ENCODE measurements at regions not wholly inside any gene's neighbourhood (a gene's known extent, or its start where the extent isn't known, plus 50 kb on each side); places are given as distances from the start of the nearest gene placed in this dataset.

DNA sequence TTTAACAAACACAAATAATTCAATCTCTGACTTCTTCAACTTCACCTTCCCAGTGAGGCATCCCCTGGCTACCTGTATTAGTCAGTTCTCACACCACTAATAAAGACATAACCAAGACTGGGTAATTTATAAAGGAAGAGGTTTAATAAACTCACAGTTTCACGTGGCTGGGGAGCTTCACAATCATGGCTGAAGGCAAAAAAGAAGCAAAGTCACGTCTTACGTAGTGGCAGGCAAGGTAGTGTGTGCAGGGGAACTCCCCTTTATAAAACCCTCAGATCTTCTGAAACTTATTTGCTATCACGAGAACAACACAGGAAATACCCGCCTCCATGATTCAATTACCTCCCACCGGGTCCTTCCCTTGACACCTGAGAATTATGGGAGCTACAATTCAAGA is 478.5 kb downstream of the ADGRL2 start:
- no peaks in the 10 kb centered on the region for H3K36me3 ChIP-seq
- no peaks in the 10 kb centered on the region for H3K4me1 ChIP-seq
- DNase-seq, result no peak
- no peak overlapping the region for H3K27ac ChIP-seq
- no peaks in the 10 kb centered on the region for H3K27me3 ChIP-seq
- WGBS, 2 donors, result 74 to 85% methylated on average over 6 of the region's 6 CpGs
- no peaks in the 10 kb centered on the region for H3K9me3 ChIP-seq
- TF ChIP-seq EP300 (IDR thresholded peaks at IDR 0.05) (no peak), POLR2A (IDR thresholded peaks at IDR 0.05) (no peak), POLR2AphosphoS5 (IDR thresholded peaks at IDR 0.05) (no peak)
- TF ChIP-seq, protein P1, sequence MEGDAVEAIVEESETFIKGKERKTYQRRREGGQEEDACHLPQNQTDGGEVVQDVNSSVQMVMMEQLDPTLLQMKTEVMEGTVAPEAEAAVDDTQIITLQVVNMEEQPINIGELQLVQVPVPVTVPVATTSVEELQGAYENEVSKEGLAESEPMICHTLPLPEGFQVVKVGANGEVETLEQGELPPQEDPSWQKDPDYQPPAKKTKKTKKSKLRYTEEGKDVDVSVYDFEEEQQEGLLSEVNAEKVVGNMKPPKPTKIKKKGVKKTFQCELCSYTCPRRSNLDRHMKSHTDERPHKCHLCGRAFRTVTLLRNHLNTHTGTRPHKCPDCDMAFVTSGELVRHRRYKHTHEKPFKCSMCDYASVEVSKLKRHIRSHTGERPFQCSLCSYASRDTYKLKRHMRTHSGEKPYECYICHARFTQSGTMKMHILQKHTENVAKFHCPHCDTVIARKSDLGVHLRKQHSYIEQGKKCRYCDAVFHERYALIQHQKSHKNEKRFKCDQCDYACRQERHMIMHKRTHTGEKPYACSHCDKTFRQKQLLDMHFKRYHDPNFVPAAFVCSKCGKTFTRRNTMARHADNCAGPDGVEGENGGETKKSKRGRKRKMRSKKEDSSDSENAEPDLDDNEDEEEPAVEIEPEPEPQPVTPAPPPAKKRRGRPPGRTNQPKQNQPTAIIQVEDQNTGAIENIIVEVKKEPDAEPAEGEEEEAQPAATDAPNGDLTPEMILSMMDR (IDR thresholded peaks at IDR 0.05), result no peak
- intact Hi-C loops (cut with DNase I), result no loop called here
- H3K4me3 ChIP-seq, result no peak overlapping the region

GRCh38 chr1:82273816-82274215 is 473.1 kb downstream of the ADGRL2 start:
- H3K4me1 ChIP-seq, result peaks cover 0 to 7% (median 3%) of the 10 kb centered on the region in 4 donors
- H3K9me3 ChIP-seq, result no peaks in the 10 kb centered on the region
- 73% methylated on average over 2 of the region's 2 CpGs for WGBS, 2 donors
- intact Hi-C loops (cut with DNase I), result no loop called here
- H3K4me3 ChIP-seq, result no peak overlapping the region
- no peaks in the 10 kb centered on the region for H3K36me3 ChIP-seq
- H3K27me3 ChIP-seq, result no peaks in the 10 kb centered on the region
- no peak for DNase-seq
- no peak overlapping the region for H3K27ac ChIP-seq
- no peak for TF ChIP-seq POLR2A (IDR thresholded peaks at IDR 0.05)
- TF ChIP-seq, protein P1 (IDR thresholded peaks at IDR 0.05), result no peak
- no peak for TF ChIP-seq EP300 (IDR thresholded peaks at IDR 0.05)
- TF ChIP-seq POLR2AphosphoS5 (IDR thresholded peaks at IDR 0.05), result no peak

DNA sequence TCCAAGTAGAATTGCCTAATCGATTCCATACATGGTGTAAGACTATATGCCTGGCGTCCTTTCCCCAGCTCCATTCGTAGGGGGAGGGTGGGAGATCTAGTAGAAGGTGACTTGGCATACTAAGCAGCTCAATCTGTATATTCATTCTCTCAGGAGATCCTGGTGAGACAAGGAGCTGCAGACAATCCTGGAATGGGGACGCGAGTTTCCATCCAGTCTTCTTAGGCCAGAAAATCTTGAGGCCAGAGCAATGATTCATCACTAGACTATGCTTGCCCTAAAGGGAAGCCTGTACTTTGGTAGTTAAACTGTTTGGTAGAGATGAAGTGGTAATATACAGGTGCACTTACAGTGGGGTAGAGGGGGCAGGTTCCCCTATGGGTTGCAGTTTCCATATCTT is 468.7 kb downstream of the ADGRL2 start:
- no peaks in the 10 kb centered on the region for H3K27me3 ChIP-seq
- H3K4me1 ChIP-seq, result peaks cover 0 to 7% (median 3%) of the 10 kb centered on the region in 4 donors
- DNase-seq, result no peak
- no peak overlapping the region for H3K4me3 ChIP-seq
- TF ChIP-seq, protein P1 (IDR thresholded peaks at IDR 0.05), result no peak
- TF ChIP-seq POLR2AphosphoS5 (IDR thresholded peaks at IDR 0.05) (no peak), POLR2A (IDR thresholded peaks at IDR 0.05) (no peak), EP300 (IDR thresholded peaks at IDR 0.05) (no peak)
- WGBS, 2 donors, result 83 to 88% methylated on average over 5 of the region's 5 CpGs
- H3K9me3 ChIP-seq, result no peaks in the 10 kb centered on the region
- no peak overlapping the region for H3K27ac ChIP-seq
- intact Hi-C loops (cut with DNase I), result no loop called here
- H3K36me3 ChIP-seq, result no peaks in the 10 kb centered on the region

DNA sequence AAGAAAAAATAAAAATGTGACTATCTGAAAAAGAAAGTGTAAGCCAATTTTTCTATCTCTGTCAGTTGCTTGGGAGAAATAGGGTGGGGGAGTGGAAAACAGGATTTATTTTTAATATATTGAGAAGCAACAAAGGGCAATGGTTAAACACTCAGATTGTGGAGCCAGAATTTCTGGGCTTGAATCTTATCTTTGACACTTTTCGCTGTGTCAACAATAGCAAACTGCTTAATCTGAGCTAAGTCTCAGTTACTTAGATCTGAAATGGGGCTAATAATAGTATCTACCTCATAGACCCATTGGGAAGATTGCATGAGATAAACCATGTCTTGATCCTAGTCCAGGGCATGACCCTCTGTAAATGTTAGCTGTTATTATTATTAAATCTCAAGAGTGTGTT is 468.1 kb downstream of the ADGRL2 start:
- Histone ChIP-seq H3K27me3 (no peaks in the 10 kb centered on the region), H3K4me3 (no peak overlapping the region), H3K9me3 (no peaks in the 10 kb centered on the region), H3K4me1 (peaks cover 0 to 7% (median 3%) of the 10 kb centered on the region in 4 donors), H3K27ac (no peak overlapping the region), H3K36me3 (no peaks in the 10 kb centered on the region)
- WGBS, 2 donors, result 93 to 97% methylated on average over 1 of the region's 1 CpG
- DNase-seq, result no peak
- intact Hi-C loops (cut with DNase I), result no loop called here
- TF ChIP-seq POLR2A (IDR thresholded peaks at IDR 0.05), result no peak
- TF ChIP-seq, protein P1 (IDR thresholded peaks at IDR 0.05), result no peak
- no peak for TF ChIP-seq EP300 (IDR thresholded peaks at IDR 0.05)
- no peak for TF ChIP-seq POLR2AphosphoS5 (IDR thresholded peaks at IDR 0.05)

DNA sequence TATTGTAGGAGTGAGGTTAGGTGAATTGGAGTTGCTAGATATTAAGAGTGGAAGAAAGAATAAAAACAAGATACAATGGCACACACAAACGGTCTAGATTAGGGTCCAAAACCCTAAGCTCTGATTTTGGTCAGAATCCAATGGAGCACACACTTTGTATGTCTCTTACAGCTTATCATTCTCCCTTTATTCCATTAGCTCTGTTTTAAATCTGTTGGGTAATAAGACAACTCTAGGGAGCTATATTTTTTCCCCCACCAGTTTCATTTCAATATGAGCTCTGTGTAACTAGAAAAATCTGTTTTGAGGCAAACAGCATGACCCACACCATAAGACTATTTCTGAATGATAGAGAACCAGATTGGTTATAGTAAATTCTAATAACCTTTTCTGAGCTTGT is 465.6 kb downstream of the ADGRL2 start:
- Histone ChIP-seq H3K9me3 (no peaks in the 10 kb centered on the region), H3K4me1 (peaks cover 0 to 7% (median 3%) of the 10 kb centered on the region in 4 donors), H3K4me3 (no peak overlapping the region), H3K27me3 (no peaks in the 10 kb centered on the region), H3K27ac (no peak overlapping the region), H3K36me3 (no peaks in the 10 kb centered on the region)
- 49 to 74% methylated on average over 1 of the region's 1 CpG for WGBS, 2 donors
- no peak for DNase-seq
- intact Hi-C loops (cut with DNase I), result no loop called here
- TF ChIP-seq, protein P1 (IDR thresholded peaks at IDR 0.05), result no peak
- TF ChIP-seq POLR2AphosphoS5 (IDR thresholded peaks at IDR 0.05) (no peak), EP300 (IDR thresholded peaks at IDR 0.05) (no peak), POLR2A (IDR thresholded peaks at IDR 0.05) (no peak)
